GM12864 (cell line): ENCODE measurements at regions not wholly inside any gene's neighbourhood (a gene's known extent, or its start where the extent isn't known, plus 50 kb on each side); places are given as distances from the start of the nearest gene placed in this dataset.

Source experiments
- DNase-seq: peaks from one replicate; pipeline ENCODE4 v3.0.0-alpha.2; 2011; ENCODE audit warnings: low read depth
- H3K4me3 ChIP-seq: 2 replicates; pipeline ENCODE4 v1.5.1; 2011; ENCODE audit warnings: mild to moderate bottlenecking, low read depth, low read length, control low read depth
- CTCF ChIP-seq: IDR thresholded peaks from 2 replicates; pipeline ENCODE4 v1.5.1; 2011; ENCODE audit warnings: low read depth, mild to moderate bottlenecking, moderate library complexity, low read length, control low read depth, inconsistent platforms; ENCODE audit errors: missing control alignments

- no peak overlapping the region for H3K4me3 ChIP-seq
- DNase-seq = no peak
- TF ChIP-seq CTCF = no peak
Observed at GRCh38 chr15:31267161-31268107, 59.2 kb upstream of the KLF13 start.

GRCh38 chr15:31268108-31268501 lies 58.5 kb upstream of the KLF13 start:
- TF ChIP-seq CTCF = no peak
- H3K4me3 ChIP-seq = no peak overlapping the region
- DNase-seq = no peak

- no peak overlapping the region for H3K4me3 ChIP-seq
- TF ChIP-seq CTCF = no peak
- DNase-seq = no peak
Observed at GRCh38 chr15:31268911-31269784, 57.5 kb upstream of the KLF13 start.

GRCh38 chr15:31269816-31270575 lies 56.6 kb upstream of the KLF13 start:
- H3K4me3 ChIP-seq = no peak overlapping the region
- no peak for DNase-seq
- TF ChIP-seq CTCF = no peak

GRCh38 chr15:31270767-31271166 lies 55.9 kb upstream of the KLF13 start:
- no peak overlapping the region for H3K4me3 ChIP-seq
- no peak for TF ChIP-seq CTCF
- no peak for DNase-seq

GRCh38 chr15:31271224-31271635 lies 55.4 kb upstream of the KLF13 start:
- TF ChIP-seq CTCF = no peak
- no peak overlapping the region for H3K4me3 ChIP-seq
- DNase-seq = no peak
